Stimulated activated CD4-positive, alpha-beta T cell treated with anti-CD3 and anti-CD28 coated beads, Interleukin-12 subunit alpha, Interleukin-12 subunit beta, amount 100 ng/mL, for 24 hours (primary cell): ENCODE measurements at regions not wholly inside any gene's neighbourhood (a gene's known extent, or its start where the extent isn't known, plus 50 kb on each side); places are given as distances from the start of the nearest gene placed in this dataset.
"Not testable (repeated sequence)": the region's sequence is repeated elsewhere in the genome, so short reads cannot be mapped to it uniquely, and the experiment has no call there.

Experiments
- DNase-seq, 2 experiments: peaks; one replicate each; pipeline ENCODE4 v3.0.0-alpha.2; 2020; ENCODE audit warnings: low read depth in 2 of 2

GRCh38 chr21:13820286-13820685, 210.7 kb downstream of the POTED start:
- DNase-seq = not testable (repeated sequence)

- not testable (repeated sequence) for DNase-seq
These were observed 202.6 kb downstream of the POTED start for GRCh38 chr21:13812191-13812590.

DNA sequence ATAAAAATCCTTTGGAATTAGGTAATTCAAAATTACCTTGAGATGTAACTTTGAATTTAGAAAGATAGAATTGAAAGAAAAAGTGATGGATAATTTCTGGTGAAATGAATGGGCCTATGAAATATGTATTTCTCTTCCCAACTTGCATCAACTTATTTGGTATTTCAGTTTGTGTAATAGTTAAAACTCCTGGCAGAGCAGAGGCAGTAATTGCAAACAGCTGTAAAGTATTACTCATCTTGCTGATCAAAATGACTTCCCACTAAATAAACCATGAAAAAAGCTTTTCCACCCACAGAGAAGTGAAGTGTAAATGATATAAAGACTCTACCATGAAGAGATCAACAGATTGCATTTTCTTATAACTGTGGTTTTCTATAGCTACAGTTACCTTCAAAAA, 201.0 kb downstream of the POTED start:
- not testable (repeated sequence) for DNase-seq

GRCh38 chr21:13806444-13806843, 196.9 kb downstream of the POTED start:
- not testable (repeated sequence) for DNase-seq

- DNase-seq = not testable (repeated sequence)
These were observed 193.2 kb downstream of the POTED start for GRCh38 chr21:13802757-13803156.
